ENCODE measurements at regions not wholly inside any gene's neighbourhood (a gene's known extent, or its start where the extent isn't known, plus 50 kb on each side); places are given as distances from the start of the nearest gene placed in this dataset.

DNA sequence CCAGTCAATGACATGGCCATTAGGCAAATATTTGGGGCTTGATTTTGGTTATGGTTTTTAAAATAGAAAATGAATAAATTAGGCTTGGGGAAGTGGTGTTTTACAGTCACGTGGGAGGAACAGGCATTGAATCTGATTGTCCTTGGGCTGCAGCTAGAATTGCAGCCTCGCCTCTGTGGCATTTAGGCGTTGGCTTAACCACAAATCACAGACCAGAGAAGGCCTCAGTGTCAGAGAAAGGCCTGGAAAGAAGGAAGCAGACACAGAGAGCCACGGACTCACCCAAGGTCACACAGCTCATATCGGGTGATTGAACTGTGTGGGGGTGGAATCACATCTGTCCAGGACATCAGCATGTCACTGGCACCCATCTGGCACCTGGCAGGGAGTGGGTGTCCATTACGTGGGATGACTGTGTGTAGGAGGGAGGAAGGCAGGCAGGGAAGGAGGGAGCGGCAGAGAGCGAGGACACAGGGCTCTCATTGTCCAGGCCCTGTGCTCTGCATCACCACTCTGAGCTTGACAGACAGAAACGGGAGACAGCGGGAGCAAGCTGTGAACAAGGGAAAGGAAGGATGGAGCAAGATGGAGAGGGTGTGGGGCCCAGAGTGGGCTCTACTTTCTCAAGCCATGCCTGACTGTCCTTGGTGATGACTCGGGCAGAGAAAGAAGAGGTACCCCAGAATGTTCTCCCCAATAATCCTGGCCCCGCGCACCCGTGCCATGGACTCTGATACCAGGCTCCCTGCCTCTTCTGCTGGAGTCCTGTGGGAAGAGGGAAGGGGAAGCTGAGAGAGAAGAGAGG lies 186.4 kb downstream of the FAM43A start:
- TF ChIP-seq, protein P1, sequence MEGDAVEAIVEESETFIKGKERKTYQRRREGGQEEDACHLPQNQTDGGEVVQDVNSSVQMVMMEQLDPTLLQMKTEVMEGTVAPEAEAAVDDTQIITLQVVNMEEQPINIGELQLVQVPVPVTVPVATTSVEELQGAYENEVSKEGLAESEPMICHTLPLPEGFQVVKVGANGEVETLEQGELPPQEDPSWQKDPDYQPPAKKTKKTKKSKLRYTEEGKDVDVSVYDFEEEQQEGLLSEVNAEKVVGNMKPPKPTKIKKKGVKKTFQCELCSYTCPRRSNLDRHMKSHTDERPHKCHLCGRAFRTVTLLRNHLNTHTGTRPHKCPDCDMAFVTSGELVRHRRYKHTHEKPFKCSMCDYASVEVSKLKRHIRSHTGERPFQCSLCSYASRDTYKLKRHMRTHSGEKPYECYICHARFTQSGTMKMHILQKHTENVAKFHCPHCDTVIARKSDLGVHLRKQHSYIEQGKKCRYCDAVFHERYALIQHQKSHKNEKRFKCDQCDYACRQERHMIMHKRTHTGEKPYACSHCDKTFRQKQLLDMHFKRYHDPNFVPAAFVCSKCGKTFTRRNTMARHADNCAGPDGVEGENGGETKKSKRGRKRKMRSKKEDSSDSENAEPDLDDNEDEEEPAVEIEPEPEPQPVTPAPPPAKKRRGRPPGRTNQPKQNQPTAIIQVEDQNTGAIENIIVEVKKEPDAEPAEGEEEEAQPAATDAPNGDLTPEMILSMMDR (IDR thresholded peaks at IDR 0.05): no peak
- no peak for TF ChIP-seq TCF7L2 (IDR thresholded peaks at IDR 0.05; ENCODE audit: low read depth, low read length)
- no peak for TF ChIP-seq POLR2AphosphoS5 (IDR thresholded peaks at IDR 0.05; ENCODE audit: low read depth, low read length)
- TF ChIP-seq, protein P2, sequence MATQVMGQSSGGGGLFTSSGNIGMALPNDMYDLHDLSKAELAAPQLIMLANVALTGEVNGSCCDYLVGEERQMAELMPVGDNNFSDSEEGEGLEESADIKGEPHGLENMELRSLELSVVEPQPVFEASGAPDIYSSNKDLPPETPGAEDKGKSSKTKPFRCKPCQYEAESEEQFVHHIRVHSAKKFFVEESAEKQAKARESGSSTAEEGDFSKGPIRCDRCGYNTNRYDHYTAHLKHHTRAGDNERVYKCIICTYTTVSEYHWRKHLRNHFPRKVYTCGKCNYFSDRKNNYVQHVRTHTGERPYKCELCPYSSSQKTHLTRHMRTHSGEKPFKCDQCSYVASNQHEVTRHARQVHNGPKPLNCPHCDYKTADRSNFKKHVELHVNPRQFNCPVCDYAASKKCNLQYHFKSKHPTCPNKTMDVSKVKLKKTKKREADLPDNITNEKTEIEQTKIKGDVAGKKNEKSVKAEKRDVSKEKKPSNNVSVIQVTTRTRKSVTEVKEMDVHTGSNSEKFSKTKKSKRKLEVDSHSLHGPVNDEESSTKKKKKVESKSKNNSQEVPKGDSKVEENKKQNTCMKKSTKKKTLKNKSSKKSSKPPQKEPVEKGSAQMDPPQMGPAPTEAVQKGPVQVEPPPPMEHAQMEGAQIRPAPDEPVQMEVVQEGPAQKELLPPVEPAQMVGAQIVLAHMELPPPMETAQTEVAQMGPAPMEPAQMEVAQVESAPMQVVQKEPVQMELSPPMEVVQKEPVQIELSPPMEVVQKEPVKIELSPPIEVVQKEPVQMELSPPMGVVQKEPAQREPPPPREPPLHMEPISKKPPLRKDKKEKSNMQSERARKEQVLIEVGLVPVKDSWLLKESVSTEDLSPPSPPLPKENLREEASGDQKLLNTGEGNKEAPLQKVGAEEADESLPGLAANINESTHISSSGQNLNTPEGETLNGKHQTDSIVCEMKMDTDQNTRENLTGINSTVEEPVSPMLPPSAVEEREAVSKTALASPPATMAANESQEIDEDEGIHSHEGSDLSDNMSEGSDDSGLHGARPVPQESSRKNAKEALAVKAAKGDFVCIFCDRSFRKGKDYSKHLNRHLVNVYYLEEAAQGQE (IDR thresholded peaks at IDR 0.05; ENCODE audit: insufficient read depth in 1 of 2, low read depth in 2 of 2, low read length in 1 of 2): no peak
- TF ChIP-seq SIN3A (IDR thresholded peaks at IDR 0.05; ENCODE audit: borderline replicate concordance, insufficient read depth, low read depth, low read length): no peak

Measured in Panc1 (cell line).